VCaP (cell line): ENCODE measurements at regions not wholly inside any gene's neighbourhood (a gene's known extent, or its start where the extent isn't known, plus 50 kb on each side); places are given as distances from the start of the nearest gene placed in this dataset.
A peak's percentile ranks its signal among the peaks of the same experiment; 100 is the strongest.

Source experiments
- H3K27ac ChIP-seq: fragments of 450-650 bp; 2 replicates; pipeline ENCODE4 v1.5.1; 2017
- CTCF ChIP-seq: fragments of 450-650 bp; conservative IDR thresholded peaks from 2 replicates; pipeline ENCODE4 v1.5.1; 2017; ENCODE audit warnings: mild to moderate bottlenecking, moderate library complexity

- peak; percentile 67 for TF ChIP-seq CTCF
- H3K27ac ChIP-seq: no peak overlapping the region
Measured at GRCh38 chr2:211035548-211036185, 479.3 kb downstream of the CPS1 start.

GRCh38 chr2:211045025-211045424 lies 488.6 kb downstream of the CPS1 start:
- no peak for TF ChIP-seq CTCF
- H3K27ac ChIP-seq: no peak overlapping the region

- TF ChIP-seq CTCF: no peak
- no peak overlapping the region for H3K27ac ChIP-seq
Measured at GRCh38 chr2:211049321-211050018, 493.1 kb downstream of the CPS1 start.

GRCh38 chr2:211055438-211055837 lies 499.0 kb downstream of the CPS1 start:
- TF ChIP-seq CTCF: peak; percentile 82
- H3K27ac ChIP-seq: no peak overlapping the region

- no peak for TF ChIP-seq CTCF
Measured at GRCh38 chr2:211061612-211062296, 505.4 kb downstream of the CPS1 start.

GRCh38 chr2:211062297-211062612 lies 505.9 kb downstream of the CPS1 start:
- H3K27ac ChIP-seq: no peak overlapping the region
- no peak for TF ChIP-seq CTCF

More at GRCh38 chr2:211061612-211062296, 505.4 kb downstream of the CPS1 start:
- no peak overlapping the region for H3K27ac ChIP-seq

GRCh38 chr2:211067029-211067428 lies 510.6 kb downstream of the CPS1 start:
- no peak overlapping the region; the same call in 1 of the 2 replicates for H3K27ac ChIP-seq
- TF ChIP-seq CTCF: no peak
